ENCODE measurements at regions not wholly inside any gene's neighbourhood (a gene's known extent, or its start where the extent isn't known, plus 50 kb on each side); places are given as distances from the start of the nearest gene placed in this dataset.
A peak's percentile ranks its signal among the peaks of the same experiment; 100 is the strongest.

DNA sequence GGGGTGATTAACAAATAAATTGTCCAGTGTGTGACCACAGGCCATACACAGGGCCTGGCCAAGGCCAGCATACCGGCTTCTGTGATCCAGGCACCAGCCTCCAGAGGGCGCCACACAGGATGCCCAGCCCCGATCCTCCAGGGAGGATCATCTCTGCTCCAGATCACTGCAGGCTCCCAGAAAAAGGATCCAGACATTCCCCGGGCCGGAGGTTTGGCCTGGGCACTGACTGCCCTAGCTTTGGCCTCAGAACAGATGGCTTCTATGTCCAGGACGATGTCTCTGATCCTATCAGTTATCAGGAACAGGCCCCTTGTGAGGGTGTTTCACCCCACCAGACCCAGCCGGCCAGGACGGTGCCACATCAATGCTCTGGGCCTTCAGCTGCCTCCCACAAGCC lies 74.5 kb upstream of the LMO1 start:
- Histone ChIP-seq H2BK20ac (ENCODE audit: low read length) (no peak overlapping the region), H3K14ac (ENCODE audit: insufficient read length) (no peak overlapping the region), H2BK120ac (replicated peaks; ENCODE audit: low read depth, low read length) (no peak overlapping the region), H2BK5ac (ENCODE audit: low read depth, low read length) (no peak overlapping the region), H3K18ac (ENCODE audit: extremely low read depth, low read length) (no peak overlapping the region), H3K23ac (ENCODE audit: insufficient read length) (no peak overlapping the region), H3K9ac (replicated peaks in 1 of 4; ENCODE audit: extremely low read depth in 1 of 4, low read depth in 3 of 4, low read length in 3 of 4) (no peak overlapping the region), H4K5ac (ENCODE audit: insufficient read length, low read depth, low read length) (no peak overlapping the region), H3K79me1 (ENCODE audit: low read depth, low read length) (no peaks in the 10 kb centered on the region), H2BK15ac (ENCODE audit: low read length) (no peak overlapping the region), H3K4ac (replicated peaks; ENCODE audit: insufficient read length, low read depth, low read length) (no peak overlapping the region), H2AFZ (ENCODE audit: low read length) (no peak overlapping the region), H2BK12ac (ENCODE audit: low read depth, low read length) (no peak overlapping the region), H4K91ac (replicated peaks; ENCODE audit: insufficient read length, low read length) (no peak overlapping the region), H3K27me3 (replicated peaks in 1 of 4; ENCODE audit: control insufficient read depth in 3 of 4, extremely low read depth in 1 of 4, insufficient read depth in 3 of 4, low read length in 3 of 4) (no peaks in the 10 kb centered on the region), H3K56ac (replicated peaks; ENCODE audit: insufficient read length, low read depth, low read length) (no peak overlapping the region), H3K4me2 (ENCODE audit: insufficient read depth in 1 of 2, low read depth in 2 of 2, low read length in 2 of 2) (no peak overlapping the region), H3K4me3 (ENCODE audit: extremely low read depth in 1 of 4, insufficient read depth in 2 of 4, low read depth in 3 of 4, low read length in 4 of 4) (no peak overlapping the region), H4K8ac (ENCODE audit: extremely low read depth, insufficient read depth, low read length) (no peak overlapping the region), H3K23me2 (ENCODE audit: low read depth, low read length) (no peaks in the 10 kb centered on the region), H3K27ac (ENCODE audit: low read depth, low read length) (no peak overlapping the region), H3K9me3 (ENCODE audit: insufficient read depth in 2 of 2, low read depth in 1 of 2, low read length in 1 of 2) (no peaks in the 10 kb centered on the region), H2AK5ac (ENCODE audit: low read depth, low read length) (no peak overlapping the region), H3K79me2 (ENCODE audit: control insufficient read depth in 1 of 2, insufficient read depth in 2 of 2, low read length in 2 of 2) (no peaks in the 10 kb centered on the region), H4K20me1 (replicated peaks in 1 of 2; ENCODE audit: control insufficient read depth in 1 of 2, insufficient read depth in 2 of 2, low read length in 2 of 2) (no peaks in the 10 kb centered on the region), H3K36me3 (ENCODE audit: control insufficient read depth in 2 of 4, insufficient read depth in 4 of 4, low read length in 3 of 4) (no peaks in the 10 kb centered on the region), H3K4me1 (replicated peaks in 1 of 4; ENCODE audit: control insufficient read depth in 3 of 4, insufficient read depth in 4 of 4, low read length in 3 of 4) (peaks cover 0 to 12% (median 6%) of the 10 kb centered on the region in 4 experiments; a peak in 5 of 7 replicates)
- FAIRE-seq (peak; percentile 45), DNase-seq (ENCODE audit: low read depth in 1 of 2, low spot score in 2 of 2) (peak in 1 of 2 experiments; percentile 92)
- TF ChIP-seq, protein P1, sequence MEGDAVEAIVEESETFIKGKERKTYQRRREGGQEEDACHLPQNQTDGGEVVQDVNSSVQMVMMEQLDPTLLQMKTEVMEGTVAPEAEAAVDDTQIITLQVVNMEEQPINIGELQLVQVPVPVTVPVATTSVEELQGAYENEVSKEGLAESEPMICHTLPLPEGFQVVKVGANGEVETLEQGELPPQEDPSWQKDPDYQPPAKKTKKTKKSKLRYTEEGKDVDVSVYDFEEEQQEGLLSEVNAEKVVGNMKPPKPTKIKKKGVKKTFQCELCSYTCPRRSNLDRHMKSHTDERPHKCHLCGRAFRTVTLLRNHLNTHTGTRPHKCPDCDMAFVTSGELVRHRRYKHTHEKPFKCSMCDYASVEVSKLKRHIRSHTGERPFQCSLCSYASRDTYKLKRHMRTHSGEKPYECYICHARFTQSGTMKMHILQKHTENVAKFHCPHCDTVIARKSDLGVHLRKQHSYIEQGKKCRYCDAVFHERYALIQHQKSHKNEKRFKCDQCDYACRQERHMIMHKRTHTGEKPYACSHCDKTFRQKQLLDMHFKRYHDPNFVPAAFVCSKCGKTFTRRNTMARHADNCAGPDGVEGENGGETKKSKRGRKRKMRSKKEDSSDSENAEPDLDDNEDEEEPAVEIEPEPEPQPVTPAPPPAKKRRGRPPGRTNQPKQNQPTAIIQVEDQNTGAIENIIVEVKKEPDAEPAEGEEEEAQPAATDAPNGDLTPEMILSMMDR (IDR thresholded peaks at IDR 0.05; ENCODE audit: control extremely low read depth in 1 of 3, insufficient read depth in 1 of 3, low read depth in 1 of 3, low read length in 3 of 3): peak; percentile 77 to 93 (median 88)
- TF ChIP-seq GABPA (IDR thresholded peaks at IDR 0.05; ENCODE audit: borderline replicate concordance, insufficient read depth, low read length): peak; percentile 51; the same call in 1 of the 2 replicates
- TF ChIP-seq SIX5 (IDR thresholded peaks at IDR 0.05; ENCODE audit: low read depth, low read length): no peak
- TF ChIP-seq FOSL1 (IDR thresholded peaks at IDR 0.05; ENCODE audit: insufficient read depth, low read depth, low read length): no peak
- TF ChIP-seq RAD21 (IDR thresholded peaks at IDR 0.05 in 1 of 2, conservative IDR thresholded peaks at IDR 0.05 in 1 of 2; ENCODE audit: low read depth in 2 of 2, low read length in 2 of 2): peak; percentile 63 to 71
- TF ChIP-seq POU5F1 (IDR thresholded peaks at IDR 0.05; ENCODE audit: low read depth, low read length): no peak
- TF ChIP-seq CREB1 (IDR thresholded peaks at IDR 0.05): no peak
- 0 out of 2 replicates have a peak, but pooled peaks have one; percentile 10 for TF ChIP-seq TEAD4 (IDR thresholded peaks at IDR 0.05; ENCODE audit: low read depth, low read length)
- no peak for TF ChIP-seq PHF8 (conservative IDR thresholded peaks at IDR 0.05; ENCODE audit: low read depth, low read length)
- POLR2A ChIA-PET (ENCODE audit: partially characterized antibody): no interaction called here
- CTCF ChIA-PET (ENCODE audit: partially characterized antibody): interaction anchor here (0.7 to 5.5 kb wide), 14 partner anchors 9 to 168 kb away, joined by 3 to 95 read pairs (median 3); no protein-coding TSS in a partner anchor
- 53% methylated on average over 8 of the region's 8 CpGs; no CpG with 5 or more reads in 1 of the 2 experiments for WGBS, 2 experiments (ENCODE audit: extremely low coverage in 1 of 2, insufficient coverage in 1 of 2, insufficient read length in 1 of 2, insufficient replicate concordance in 2 of 2, low coverage in 1 of 2, low lambda C conversion rate in 2 of 2, missing lambda C conversion rate in 1 of 2)

Measured in H1 (cell line).